ENCODE measurements at regions not wholly inside any gene's neighbourhood (a gene's known extent, or its start where the extent isn't known, plus 50 kb on each side); places are given as distances from the start of the nearest gene placed in this dataset.

DNA sequence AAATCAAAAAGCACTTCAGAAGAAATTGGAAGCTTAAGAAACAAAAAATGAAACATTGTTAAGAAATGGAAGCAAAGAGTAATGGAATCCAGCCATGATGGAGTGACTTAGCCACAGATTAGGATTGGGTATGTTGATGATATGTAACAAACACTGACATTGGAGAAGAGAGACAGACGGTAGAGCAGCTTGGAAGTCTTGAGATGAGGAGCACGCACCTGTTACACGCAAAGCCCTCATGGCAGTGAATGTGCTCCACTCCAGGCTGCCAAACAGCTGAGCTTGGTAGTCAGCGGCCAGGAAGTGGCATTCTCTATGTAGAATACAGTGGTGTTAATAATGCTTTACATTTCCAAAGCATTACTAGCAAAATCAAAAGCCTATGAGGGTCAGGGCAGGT, 56.9 kb upstream of the GPRIN3 start:
- TF ChIP-seq EZH2phosphoT487 (IDR thresholded peaks at IDR 0.05; ENCODE audit: low read depth) = no peak
- TF ChIP-seq, protein P1, sequence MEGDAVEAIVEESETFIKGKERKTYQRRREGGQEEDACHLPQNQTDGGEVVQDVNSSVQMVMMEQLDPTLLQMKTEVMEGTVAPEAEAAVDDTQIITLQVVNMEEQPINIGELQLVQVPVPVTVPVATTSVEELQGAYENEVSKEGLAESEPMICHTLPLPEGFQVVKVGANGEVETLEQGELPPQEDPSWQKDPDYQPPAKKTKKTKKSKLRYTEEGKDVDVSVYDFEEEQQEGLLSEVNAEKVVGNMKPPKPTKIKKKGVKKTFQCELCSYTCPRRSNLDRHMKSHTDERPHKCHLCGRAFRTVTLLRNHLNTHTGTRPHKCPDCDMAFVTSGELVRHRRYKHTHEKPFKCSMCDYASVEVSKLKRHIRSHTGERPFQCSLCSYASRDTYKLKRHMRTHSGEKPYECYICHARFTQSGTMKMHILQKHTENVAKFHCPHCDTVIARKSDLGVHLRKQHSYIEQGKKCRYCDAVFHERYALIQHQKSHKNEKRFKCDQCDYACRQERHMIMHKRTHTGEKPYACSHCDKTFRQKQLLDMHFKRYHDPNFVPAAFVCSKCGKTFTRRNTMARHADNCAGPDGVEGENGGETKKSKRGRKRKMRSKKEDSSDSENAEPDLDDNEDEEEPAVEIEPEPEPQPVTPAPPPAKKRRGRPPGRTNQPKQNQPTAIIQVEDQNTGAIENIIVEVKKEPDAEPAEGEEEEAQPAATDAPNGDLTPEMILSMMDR (IDR thresholded peaks at IDR 0.05; ENCODE audit: low read depth, low read length) = no peak
